GM21825 (cell line): ENCODE measurements at regions not wholly inside any gene's neighbourhood (a gene's known extent, or its start where the extent isn't known, plus 50 kb on each side); places are given as distances from the start of the nearest gene placed in this dataset.

ENCODE experiments used
- ATAC-seq: cut with Tn5 transposase; IDR thresholded peaks from one replicate; pipeline ENCODE4 v1.9.1; 2021; ENCODE audit warnings: mild to moderate bottlenecking, moderate library complexity; ENCODE audit not compliant: unreplicated experiment

- no peak for ATAC-seq
Measured at GRCh38 chr5:13478831-13479465, 465.5 kb downstream of the DNAH5 start.

- no peak for ATAC-seq
Measured at GRCh38 chr5:13477118-13477737, 467.3 kb downstream of the DNAH5 start.

GRCh38 chr5:13472842-13473241 is 471.6 kb downstream of the DNAH5 start:
- ATAC-seq: no peak

- ATAC-seq: no peak
Measured at GRCh38 chr5:13470975-13471374, 473.5 kb downstream of the DNAH5 start.

GRCh38 chr5:13470263-13470662 is 474.2 kb downstream of the DNAH5 start:
- ATAC-seq: no peak

GRCh38 chr5:13464532-13465193 is 479.8 kb downstream of the DNAH5 start:
- no peak for ATAC-seq

GRCh38 chr5:13460587-13460986 is 483.9 kb downstream of the DNAH5 start:
- ATAC-seq: no peak

GRCh38 chr5:13454050-13454449 is 490.4 kb downstream of the DNAH5 start:
- no peak for ATAC-seq

- ATAC-seq: no peak
Measured at GRCh38 chr5:13448843-13449242, 495.6 kb downstream of the DNAH5 start.

GRCh38 chr5:13439430-13439829 is 505.1 kb downstream of the DNAH5 start:
- ATAC-seq: no peak

- no peak for ATAC-seq
Measured at GRCh38 chr5:13427827-13428557, 516.5 kb downstream of the DNAH5 start.

- no peak for ATAC-seq
Measured at GRCh38 chr5:13412040-13412595, 532.4 kb downstream of the DNAH5 start.

GRCh38 chr5:13408616-13409015 is 535.9 kb downstream of the DNAH5 start:
- ATAC-seq: no peak

- ATAC-seq: no peak
Measured at GRCh38 chr5:13403351-13403750, 541.1 kb downstream of the DNAH5 start.

GRCh38 chr5:13385066-13385465 is 559.4 kb downstream of the DNAH5 start:
- no peak for ATAC-seq

- ATAC-seq: no peak
Measured at GRCh38 chr5:13382232-13382631, 562.3 kb downstream of the DNAH5 start.

- ATAC-seq: no peak
Measured at GRCh38 chr5:13378091-13378490, 566.4 kb downstream of the DNAH5 start.

GRCh38 chr5:13359344-13359743 is 585.1 kb downstream of the DNAH5 start:
- no peak for ATAC-seq

- no peak for ATAC-seq
Measured at GRCh38 chr5:13358342-13358741, 586.1 kb downstream of the DNAH5 start.

GRCh38 chr5:13357929-13358328 is 586.6 kb downstream of the DNAH5 start:
- ATAC-seq: no peak

GRCh38 chr5:13356226-13356625 is 588.3 kb downstream of the DNAH5 start:
- no peak for ATAC-seq
